ENCODE measurements at regions not wholly inside any gene's neighbourhood (a gene's known extent, or its start where the extent isn't known, plus 50 kb on each side); places are given as distances from the start of the nearest gene placed in this dataset.

DNA sequence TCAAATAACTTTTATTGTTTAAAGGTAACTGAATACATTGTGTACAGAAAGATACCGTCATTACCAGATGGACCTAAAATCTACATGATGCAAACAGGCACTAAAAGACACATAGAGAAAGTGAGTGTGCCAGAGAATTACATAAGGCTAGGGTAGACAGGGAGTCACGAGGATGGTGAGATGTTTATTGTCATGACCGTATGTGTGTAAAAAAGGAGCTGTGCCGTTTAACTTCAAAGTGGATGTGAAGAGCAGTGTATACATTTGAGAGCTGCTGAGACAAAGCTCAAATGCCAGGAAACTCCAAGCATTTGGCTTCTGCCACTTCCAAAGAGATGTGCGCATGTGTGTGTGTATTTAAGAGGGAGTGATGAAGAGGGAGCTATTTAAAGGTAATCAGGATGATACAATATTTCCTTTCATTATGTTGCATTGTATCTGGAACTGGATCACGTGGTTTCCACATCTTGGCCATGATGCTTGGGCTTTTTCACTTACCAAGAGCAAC lies 51.4 kb upstream of the IGF1R start:
- no peaks in the 10 kb centered on the region for H3K36me3 ChIP-seq
- 66 to 85% (median 69%) methylated on average over 6 of the region's 6 CpGs for WGBS, 5 donors
- H3K9me3 ChIP-seq = no peaks in the 10 kb centered on the region
- no peak overlapping the region for H3K27ac ChIP-seq
- H3K4me3 ChIP-seq = no peak overlapping the region
- peaks cover 3 to 17% (median 10%) of the 10 kb centered on the region in 6 donors for H3K4me1 ChIP-seq
- intact Hi-C loops (cut with DNase I; ENCODE audit: low total_unique reads) = no loop called here
- TF ChIP-seq POLR2AphosphoS5 (IDR thresholded peaks at IDR 0.05) (no peak), POLR2A (IDR thresholded peaks at IDR 0.05) (no peak)
- TF ChIP-seq, protein P1, sequence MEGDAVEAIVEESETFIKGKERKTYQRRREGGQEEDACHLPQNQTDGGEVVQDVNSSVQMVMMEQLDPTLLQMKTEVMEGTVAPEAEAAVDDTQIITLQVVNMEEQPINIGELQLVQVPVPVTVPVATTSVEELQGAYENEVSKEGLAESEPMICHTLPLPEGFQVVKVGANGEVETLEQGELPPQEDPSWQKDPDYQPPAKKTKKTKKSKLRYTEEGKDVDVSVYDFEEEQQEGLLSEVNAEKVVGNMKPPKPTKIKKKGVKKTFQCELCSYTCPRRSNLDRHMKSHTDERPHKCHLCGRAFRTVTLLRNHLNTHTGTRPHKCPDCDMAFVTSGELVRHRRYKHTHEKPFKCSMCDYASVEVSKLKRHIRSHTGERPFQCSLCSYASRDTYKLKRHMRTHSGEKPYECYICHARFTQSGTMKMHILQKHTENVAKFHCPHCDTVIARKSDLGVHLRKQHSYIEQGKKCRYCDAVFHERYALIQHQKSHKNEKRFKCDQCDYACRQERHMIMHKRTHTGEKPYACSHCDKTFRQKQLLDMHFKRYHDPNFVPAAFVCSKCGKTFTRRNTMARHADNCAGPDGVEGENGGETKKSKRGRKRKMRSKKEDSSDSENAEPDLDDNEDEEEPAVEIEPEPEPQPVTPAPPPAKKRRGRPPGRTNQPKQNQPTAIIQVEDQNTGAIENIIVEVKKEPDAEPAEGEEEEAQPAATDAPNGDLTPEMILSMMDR (IDR thresholded peaks at IDR 0.05 in 8 of 11, conservative IDR thresholded peaks at IDR 0.05 in 3 of 11) = no peak
- no peak for DNase-seq
- peaks cover 0 to 18% (median 0%) of the 10 kb centered on the region in 7 donors for H3K27me3 ChIP-seq (replicated peaks in 1 of 7)

GRCh38 chr15:98597666-98598065 lies 50.7 kb upstream of the IGF1R start:
- H3K27ac ChIP-seq = no peak overlapping the region
- TF ChIP-seq POLR2AphosphoS5 (IDR thresholded peaks at IDR 0.05) = no peak
- TF ChIP-seq, protein P1 (IDR thresholded peaks at IDR 0.05 in 8 of 11, conservative IDR thresholded peaks at IDR 0.05 in 3 of 11) = no peak
- no peak for TF ChIP-seq POLR2A (IDR thresholded peaks at IDR 0.05)
- peaks cover 0 to 12% (median 0%) of the 10 kb centered on the region in 7 donors for H3K27me3 ChIP-seq (replicated peaks in 1 of 7)
- H3K4me3 ChIP-seq = no peak overlapping the region
- WGBS, 5 donors = 54 to 84% (median 82%) methylated on average over 4 of the region's 4 CpGs
- intact Hi-C loops (cut with DNase I; ENCODE audit: low total_unique reads) = no loop called here
- peaks cover 3 to 17% (median 10%) of the 10 kb centered on the region in 6 donors for H3K4me1 ChIP-seq
- no peak for DNase-seq
- H3K36me3 ChIP-seq = no peaks in the 10 kb centered on the region
- no peaks in the 10 kb centered on the region for H3K9me3 ChIP-seq

Small RNAs in the stretch of these regions (small RNA-seq; reads per million reads assigned to genes)
- gene AC022523.2 (0 reads per million in 4 donors), gene RF00026 (0 reads per million in 4 donors), gene RNU6-1186P (0 reads per million in 4 donors)

Measured in spleen (tissue), 11 donors.